ENCODE measurements at regions not wholly inside any gene's neighbourhood (a gene's known extent, or its start where the extent isn't known, plus 50 kb on each side); places are given as distances from the start of the nearest gene placed in this dataset.

DNA sequence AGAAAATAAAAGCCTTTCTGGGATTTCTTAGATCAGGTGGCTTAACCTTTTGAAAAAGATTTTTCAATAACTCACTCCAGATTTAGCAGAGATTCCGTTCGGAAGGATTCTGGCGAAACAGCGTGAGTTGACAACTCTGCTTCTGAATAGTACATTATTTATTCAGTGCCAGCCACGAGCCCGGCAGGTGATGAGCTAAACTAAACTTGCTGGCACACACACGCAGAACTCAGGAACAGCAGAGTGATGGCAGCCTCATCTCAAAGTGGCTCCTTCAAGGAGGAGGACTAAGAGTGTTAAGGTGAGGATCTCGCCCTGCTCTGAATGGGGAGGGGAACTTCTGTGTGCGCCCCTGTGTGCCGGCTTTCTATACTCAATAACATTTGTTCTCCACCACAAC, 114.3 kb downstream of the FAM43A start:
- TF ChIP-seq EZH2phosphoT487 (conservative IDR thresholded peaks at IDR 0.05; ENCODE audit: low read length): no peak
- TF ChIP-seq, protein P1, sequence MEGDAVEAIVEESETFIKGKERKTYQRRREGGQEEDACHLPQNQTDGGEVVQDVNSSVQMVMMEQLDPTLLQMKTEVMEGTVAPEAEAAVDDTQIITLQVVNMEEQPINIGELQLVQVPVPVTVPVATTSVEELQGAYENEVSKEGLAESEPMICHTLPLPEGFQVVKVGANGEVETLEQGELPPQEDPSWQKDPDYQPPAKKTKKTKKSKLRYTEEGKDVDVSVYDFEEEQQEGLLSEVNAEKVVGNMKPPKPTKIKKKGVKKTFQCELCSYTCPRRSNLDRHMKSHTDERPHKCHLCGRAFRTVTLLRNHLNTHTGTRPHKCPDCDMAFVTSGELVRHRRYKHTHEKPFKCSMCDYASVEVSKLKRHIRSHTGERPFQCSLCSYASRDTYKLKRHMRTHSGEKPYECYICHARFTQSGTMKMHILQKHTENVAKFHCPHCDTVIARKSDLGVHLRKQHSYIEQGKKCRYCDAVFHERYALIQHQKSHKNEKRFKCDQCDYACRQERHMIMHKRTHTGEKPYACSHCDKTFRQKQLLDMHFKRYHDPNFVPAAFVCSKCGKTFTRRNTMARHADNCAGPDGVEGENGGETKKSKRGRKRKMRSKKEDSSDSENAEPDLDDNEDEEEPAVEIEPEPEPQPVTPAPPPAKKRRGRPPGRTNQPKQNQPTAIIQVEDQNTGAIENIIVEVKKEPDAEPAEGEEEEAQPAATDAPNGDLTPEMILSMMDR (IDR thresholded peaks at IDR 0.05; ENCODE audit: insufficient read depth, low read length, poor library complexity, severe bottlenecking): no peak
- H3F3A ChIP-seq (ENCODE audit: insufficient read depth): no peaks in the 10 kb centered on the region
- no peaks in the 10 kb centered on the region for H3K9me2 ChIP-seq (replicated peaks; ENCODE audit: insufficient read depth, low read length)

DNA sequence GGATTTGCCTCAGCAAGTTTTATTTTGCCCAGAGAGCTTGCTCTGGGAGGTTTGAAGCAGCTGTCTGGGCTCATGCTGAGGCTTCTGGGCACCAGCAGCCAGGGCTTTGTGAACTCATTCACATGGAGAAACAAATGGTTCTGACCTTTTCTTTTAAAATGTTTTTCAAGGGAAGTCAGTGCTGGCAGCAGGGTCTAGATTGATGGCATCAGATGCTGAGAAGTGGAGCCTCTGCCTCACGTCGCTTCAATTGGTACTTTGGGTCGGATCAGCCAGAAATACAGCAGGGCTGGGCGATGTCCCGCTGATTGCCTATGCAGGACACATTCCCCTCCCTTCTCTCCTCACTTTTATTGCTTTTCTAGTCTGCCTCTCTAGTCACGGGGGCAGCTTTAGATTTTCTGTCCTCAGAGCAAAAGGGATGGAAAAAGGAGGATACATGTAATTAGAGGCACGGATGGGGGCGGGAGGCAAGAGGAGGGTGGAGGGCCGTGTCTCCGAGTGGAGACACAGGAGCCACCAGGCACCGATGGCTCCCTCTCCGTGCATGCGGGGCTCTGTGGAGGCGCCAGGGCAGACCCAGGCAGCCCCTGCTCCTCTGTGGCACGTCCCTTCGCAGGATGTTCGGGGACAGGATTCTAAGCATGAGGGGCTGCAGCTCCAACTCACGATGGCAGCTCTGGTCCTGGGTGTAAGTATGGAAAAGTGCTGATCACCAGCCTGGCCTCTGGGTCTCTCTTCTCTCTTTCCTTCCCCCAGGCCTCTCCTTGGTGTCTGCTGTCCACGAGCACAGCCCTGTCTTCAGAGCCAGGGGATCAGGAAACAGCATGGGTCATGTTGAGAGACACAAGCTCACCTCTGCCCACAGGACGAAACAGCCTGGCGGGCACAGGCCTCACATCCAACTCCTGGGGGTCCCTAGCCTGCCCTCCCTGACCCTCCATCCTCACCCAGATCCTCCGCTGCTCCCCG, 116.1 kb downstream of the FAM43A start:
- Histone ChIP-seq H2AFZ (ENCODE audit: low read depth, low read length, severe bottlenecking) (no peak overlapping the region), H3K9ac (ENCODE audit: low read length) (no peak overlapping the region), H3K9me3 (ENCODE audit: insufficient read depth, low read length) (no peaks in the 10 kb centered on the region), H3F3A (ENCODE audit: insufficient read depth) (no peaks in the 10 kb centered on the region), H3K27me3 (ENCODE audit: low read length) (no peaks in the 10 kb centered on the region), H3K9me2 (replicated peaks; ENCODE audit: insufficient read depth, low read length) (no peaks in the 10 kb centered on the region), H4K20me1 (ENCODE audit: low read depth, low read length) (no peaks in the 10 kb centered on the region), H3K27ac (ENCODE audit: low read depth, low read length) (no peak overlapping the region), H3K4me2 (ENCODE audit: low read depth, low read length, poor library complexity, severe bottlenecking) (no peak overlapping the region), H3K79me2 (ENCODE audit: insufficient read depth, low read length) (no peaks in the 10 kb centered on the region), H3K36me3 (ENCODE audit: low read length) (no peaks in the 10 kb centered on the region), H3K4me3 (ENCODE audit: insufficient read depth, low read length, poor library complexity, severe bottlenecking) (no peak overlapping the region)
- no peak for TF ChIP-seq EZH2phosphoT487 (conservative IDR thresholded peaks at IDR 0.05; ENCODE audit: low read length)
- TF ChIP-seq, protein P1 (IDR thresholded peaks at IDR 0.05; ENCODE audit: insufficient read depth, low read length, poor library complexity, severe bottlenecking): no peak

More for the DNA sequence above, 114.3 kb downstream of the FAM43A start:
- H4K20me1 ChIP-seq (ENCODE audit: low read depth, low read length): no peaks in the 10 kb centered on the region
- H3K36me3 ChIP-seq (ENCODE audit: low read length): no peaks in the 10 kb centered on the region
- H3K79me2 ChIP-seq (ENCODE audit: insufficient read depth, low read length): no peaks in the 10 kb centered on the region
- no peak overlapping the region for H3K4me2 ChIP-seq (ENCODE audit: low read depth, low read length, poor library complexity, severe bottlenecking)
- no peak overlapping the region for H3K9ac ChIP-seq (ENCODE audit: low read length)
- no peak overlapping the region for H2AFZ ChIP-seq (ENCODE audit: low read depth, low read length, severe bottlenecking)
- H3K27me3 ChIP-seq (ENCODE audit: low read length): no peaks in the 10 kb centered on the region
- H3K27ac ChIP-seq (ENCODE audit: low read depth, low read length): no peak overlapping the region
- H3K4me3 ChIP-seq (ENCODE audit: insufficient read depth, low read length, poor library complexity, severe bottlenecking): no peak overlapping the region
- H3K9me3 ChIP-seq (ENCODE audit: insufficient read depth, low read length): no peaks in the 10 kb centered on the region

DNA sequence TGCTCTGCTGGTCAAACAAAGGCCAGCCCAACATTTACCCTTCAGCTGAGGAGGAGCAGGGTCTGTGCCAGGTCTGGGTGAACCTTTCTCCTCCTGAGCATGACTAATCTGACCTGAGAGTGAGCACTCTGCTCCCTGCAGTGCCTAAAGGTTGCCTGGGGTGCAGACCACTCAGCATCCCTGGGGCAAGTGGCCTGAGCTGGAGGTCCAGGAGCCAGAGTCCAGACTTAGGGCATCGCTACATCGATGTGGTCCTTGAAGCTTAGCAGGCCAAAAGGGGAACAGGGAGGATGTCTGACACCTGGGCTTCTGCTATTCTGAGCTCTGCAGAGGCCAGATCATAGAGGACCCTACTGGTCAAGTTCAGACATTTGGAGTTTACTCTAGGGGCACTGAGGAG, 119.1 kb downstream of the FAM43A start:
- H3K27me3 ChIP-seq (ENCODE audit: low read length): no peaks in the 10 kb centered on the region
- no peaks in the 10 kb centered on the region for H3K9me2 ChIP-seq (replicated peaks; ENCODE audit: insufficient read depth, low read length)
- no peaks in the 10 kb centered on the region for H3F3A ChIP-seq (ENCODE audit: insufficient read depth)
- H2AFZ ChIP-seq (ENCODE audit: low read depth, low read length, severe bottlenecking): no peak overlapping the region
- H3K27ac ChIP-seq (ENCODE audit: low read depth, low read length): no peak overlapping the region
- no peak overlapping the region for H3K4me2 ChIP-seq (ENCODE audit: low read depth, low read length, poor library complexity, severe bottlenecking)
- H4K20me1 ChIP-seq (ENCODE audit: low read depth, low read length): no peaks in the 10 kb centered on the region
- no peaks in the 10 kb centered on the region for H3K9me3 ChIP-seq (ENCODE audit: insufficient read depth, low read length)
- no peaks in the 10 kb centered on the region for H3K36me3 ChIP-seq (ENCODE audit: low read length)
- TF ChIP-seq, protein P1 (IDR thresholded peaks at IDR 0.05; ENCODE audit: insufficient read depth, low read length, poor library complexity, severe bottlenecking): no peak
- TF ChIP-seq EZH2phosphoT487 (conservative IDR thresholded peaks at IDR 0.05; ENCODE audit: low read length): no peak
- H3K9ac ChIP-seq (ENCODE audit: low read length): no peak overlapping the region
- H3K4me3 ChIP-seq (ENCODE audit: insufficient read depth, low read length, poor library complexity, severe bottlenecking): no peak overlapping the region
- no peaks in the 10 kb centered on the region for H3K79me2 ChIP-seq (ENCODE audit: insufficient read depth, low read length)

Measured in SU-DHL-6 (cell line).